HG03108 (cell line): ENCODE measurements at regions not wholly inside any gene's neighbourhood (a gene's known extent, or its start where the extent isn't known, plus 50 kb on each side); places are given as distances from the start of the nearest gene placed in this dataset.
"Not testable (repeated sequence)": the region's sequence is repeated elsewhere in the genome, so short reads cannot be mapped to it uniquely, and the experiment has no call there.

ENCODE experiments used
- ATAC-seq: cut with Tn5 transposase; IDR thresholded peaks from one replicate; pipeline ENCODE4 v1.9.1; 2021; ENCODE audit warnings: moderate library complexity; ENCODE audit not compliant: unreplicated experiment

- no peak for ATAC-seq
Observed at GRCh38 chr14:55973911-55974630, 144.1 kb upstream of the PELI2 start.

- ATAC-seq: no peak
Observed at GRCh38 chr14:55975281-55975910, 142.8 kb upstream of the PELI2 start.

GRCh38 chr14:55976219-55976618 lies 142.0 kb upstream of the PELI2 start:
- no peak for ATAC-seq

- no peak for ATAC-seq
Observed at GRCh38 chr14:55976655-55977054, 141.6 kb upstream of the PELI2 start.

GRCh38 chr14:55977392-55978150 lies 140.6 kb upstream of the PELI2 start:
- ATAC-seq: no peak

- ATAC-seq: no peak
Observed at GRCh38 chr14:55979096-55979495, 139.1 kb upstream of the PELI2 start.

GRCh38 chr14:55979781-55980180 lies 138.4 kb upstream of the PELI2 start:
- no peak for ATAC-seq

GRCh38 chr14:55980970-55981369 lies 137.2 kb upstream of the PELI2 start:
- ATAC-seq: no peak

GRCh38 chr14:55986069-55986468 lies 132.1 kb upstream of the PELI2 start:
- ATAC-seq: no peak

GRCh38 chr14:56000846-56001245 lies 117.4 kb upstream of the PELI2 start:
- no peak for ATAC-seq

GRCh38 chr14:56002342-56002741 lies 115.9 kb upstream of the PELI2 start:
- no peak for ATAC-seq

GRCh38 chr14:56002876-56003625 lies 115.2 kb upstream of the PELI2 start:
- ATAC-seq: peak; percentile 68

- ATAC-seq: no peak
Observed at GRCh38 chr14:56004323-56004722, 113.9 kb upstream of the PELI2 start.

- peak; percentile 67 for ATAC-seq
Observed at GRCh38 chr14:56004786-56005185, 113.4 kb upstream of the PELI2 start.

- no peak for ATAC-seq
Observed at GRCh38 chr14:56005191-56006053, 112.8 kb upstream of the PELI2 start.

GRCh38 chr14:56007491-56007890 lies 110.7 kb upstream of the PELI2 start:
- not testable (repeated sequence) for ATAC-seq

GRCh38 chr14:56008150-56008549 lies 110.1 kb upstream of the PELI2 start:
- ATAC-seq: no peak

GRCh38 chr14:56008661-56009060 lies 109.5 kb upstream of the PELI2 start:
- not testable (repeated sequence) for ATAC-seq

GRCh38 chr14:56023661-56024081 lies 94.5 kb upstream of the PELI2 start:
- no peak for ATAC-seq

- ATAC-seq: no peak
Observed at GRCh38 chr14:56025191-56025590, 93.0 kb upstream of the PELI2 start.
